ENCODE measurements at regions not wholly inside any gene's neighbourhood (a gene's known extent, or its start where the extent isn't known, plus 50 kb on each side); places are given as distances from the start of the nearest gene placed in this dataset.

DNA sequence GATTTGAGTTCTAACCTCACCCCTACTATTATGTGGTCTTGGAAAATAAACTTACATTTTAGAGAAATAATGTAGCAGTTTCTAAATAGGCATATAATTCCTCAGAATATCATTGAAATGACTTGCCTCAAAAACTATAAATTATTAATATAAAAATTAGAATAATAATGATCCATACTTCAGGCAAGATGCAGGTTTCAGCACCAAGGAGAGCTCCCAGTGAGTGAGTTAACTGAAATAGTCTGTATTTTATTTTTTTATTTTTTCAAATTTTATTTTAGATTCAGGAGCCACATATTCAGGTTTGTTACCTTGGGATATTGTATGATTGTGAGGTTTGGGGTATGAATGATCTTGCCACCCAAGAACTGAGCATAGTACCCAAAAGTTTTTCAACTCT, 472.2 kb upstream of the DCC start:
- TF ChIP-seq, protein P1, sequence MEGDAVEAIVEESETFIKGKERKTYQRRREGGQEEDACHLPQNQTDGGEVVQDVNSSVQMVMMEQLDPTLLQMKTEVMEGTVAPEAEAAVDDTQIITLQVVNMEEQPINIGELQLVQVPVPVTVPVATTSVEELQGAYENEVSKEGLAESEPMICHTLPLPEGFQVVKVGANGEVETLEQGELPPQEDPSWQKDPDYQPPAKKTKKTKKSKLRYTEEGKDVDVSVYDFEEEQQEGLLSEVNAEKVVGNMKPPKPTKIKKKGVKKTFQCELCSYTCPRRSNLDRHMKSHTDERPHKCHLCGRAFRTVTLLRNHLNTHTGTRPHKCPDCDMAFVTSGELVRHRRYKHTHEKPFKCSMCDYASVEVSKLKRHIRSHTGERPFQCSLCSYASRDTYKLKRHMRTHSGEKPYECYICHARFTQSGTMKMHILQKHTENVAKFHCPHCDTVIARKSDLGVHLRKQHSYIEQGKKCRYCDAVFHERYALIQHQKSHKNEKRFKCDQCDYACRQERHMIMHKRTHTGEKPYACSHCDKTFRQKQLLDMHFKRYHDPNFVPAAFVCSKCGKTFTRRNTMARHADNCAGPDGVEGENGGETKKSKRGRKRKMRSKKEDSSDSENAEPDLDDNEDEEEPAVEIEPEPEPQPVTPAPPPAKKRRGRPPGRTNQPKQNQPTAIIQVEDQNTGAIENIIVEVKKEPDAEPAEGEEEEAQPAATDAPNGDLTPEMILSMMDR (IDR thresholded peaks at IDR 0.05), result no peak
- no peak for TF ChIP-seq POLR2A (IDR thresholded peaks at IDR 0.05)
- TF ChIP-seq POLR2AphosphoS5 (IDR thresholded peaks at IDR 0.05; ENCODE audit: insufficient read depth in 1 of 2, low read depth in 1 of 2), result no peak

Data from vagina (tissue), 2 donors.